Nephron (organoid): ENCODE measurements at regions not wholly inside any gene's neighbourhood (a gene's known extent, or its start where the extent isn't known, plus 50 kb on each side); places are given as distances from the start of the nearest gene placed in this dataset.
"Not testable (repeated sequence)": the region's sequence is repeated elsewhere in the genome, so short reads cannot be mapped to it uniquely, and the experiment has no call there.

Source experiments
- H3K27ac Mint-ChIP-seq, 3 experiments: 2 replicates each; pipeline ENCODE4 v1.8.0; 2020; ENCODE audit warnings: mixed read lengths in 3 of 3, mild to moderate bottlenecking in 2 of 3, moderate library complexity in 1 of 3
- H3K27me3 Mint-ChIP-seq: 2 replicates; pipeline ENCODE4 v1.8.0; 2021; ENCODE audit warnings: low read depth, mild to moderate bottlenecking, moderate library complexity, mixed read lengths
- H3K36me3 Mint-ChIP-seq: 2 replicates; pipeline ENCODE4 v1.8.0; 2020; ENCODE audit warnings: low read depth, mixed read lengths
- H3K4me1 Mint-ChIP-seq: 2 replicates; pipeline ENCODE4 v1.8.0; 2020; ENCODE audit warnings: mixed read lengths
- H3K4me3 Mint-ChIP-seq, 3 experiments: 2 replicates each; pipeline ENCODE4 v1.8.0; 2020; ENCODE audit warnings: mild to moderate bottlenecking in 3 of 3, mixed read lengths in 3 of 3, moderate library complexity in 2 of 3
- H3K9me3 Mint-ChIP-seq: 2 replicates; pipeline ENCODE4 v1.8.0; 2020; ENCODE audit warnings: mixed read lengths
- CTCF ChIP-seq, 3 experiments: fragments of 200-600 bp; sonication (generic); IDR thresholded peaks; one replicate each; pipeline ENCODE4 v1.5.0; 2021; ENCODE audit warnings: antibody characterized with exemption in 3 of 3; ENCODE audit not compliant: unreplicated experiment in 3 of 3

GRCh38 chr16:47817048-47817447 lies 338.7 kb downstream of the ABCC12 start:
- H3K27ac Mint-ChIP-seq = no peak overlapping the region
- no peaks in the 10 kb centered on the region for H3K4me1 Mint-ChIP-seq
- peaks cover 19% of the 10 kb centered on the region for H3K9me3 Mint-ChIP-seq
- H3K4me3 Mint-ChIP-seq = no peak overlapping the region
- no peaks in the 10 kb centered on the region for H3K36me3 Mint-ChIP-seq
- H3K27me3 Mint-ChIP-seq = no peaks in the 10 kb centered on the region
- TF ChIP-seq CTCF (IDR thresholded peaks at IDR 0.05; ENCODE audit: unreplicated experiment in 3 of 3) = no peak

- Mint-ChIP-seq H3K4me1 (no peaks in the 10 kb centered on the region), H3K27me3 (no peaks in the 10 kb centered on the region), H3K4me3 (no peak overlapping the region), H3K27ac (no peak overlapping the region), H3K9me3 (peaks cover 19% of the 10 kb centered on the region), H3K36me3 (no peaks in the 10 kb centered on the region)
- no peak for TF ChIP-seq CTCF (IDR thresholded peaks at IDR 0.05; ENCODE audit: unreplicated experiment in 3 of 3)
Observed at GRCh38 chr16:47816511-47816910, 339.3 kb downstream of the ABCC12 start.

- Mint-ChIP-seq H3K9me3 (peaks cover 19% of the 10 kb centered on the region), H3K27me3 (no peaks in the 10 kb centered on the region), H3K27ac (no peak overlapping the region), H3K36me3 (no peaks in the 10 kb centered on the region), H3K4me3 (no peak overlapping the region), H3K4me1 (no peaks in the 10 kb centered on the region)
- no peak for TF ChIP-seq CTCF (IDR thresholded peaks at IDR 0.05; ENCODE audit: unreplicated experiment in 3 of 3)
Observed at GRCh38 chr16:47815655-47816054, 340.1 kb downstream of the ABCC12 start.

- not testable (repeated sequence) for H3K4me3 Mint-ChIP-seq, H3K4me1 Mint-ChIP-seq, H3K27ac Mint-ChIP-seq, H3K27me3 Mint-ChIP-seq, H3K36me3 Mint-ChIP-seq
- peaks cover 19% of the 10 kb centered on the region for H3K9me3 Mint-ChIP-seq
Observed at GRCh38 chr16:47811758-47812157, 344.0 kb downstream of the ABCC12 start.

GRCh38 chr16:47806309-47806847 lies 345.2 kb downstream of the PHKB start:
- H3K4me3 Mint-ChIP-seq = no peak overlapping the region
- peaks cover 2% of the 10 kb centered on the region for H3K9me3 Mint-ChIP-seq
- no peak for TF ChIP-seq CTCF (IDR thresholded peaks at IDR 0.05; ENCODE audit: unreplicated experiment in 3 of 3)
- no peak overlapping the region for H3K27ac Mint-ChIP-seq
- no peaks in the 10 kb centered on the region for H3K4me1 Mint-ChIP-seq
- H3K36me3 Mint-ChIP-seq = no peaks in the 10 kb centered on the region
- H3K27me3 Mint-ChIP-seq = no peaks in the 10 kb centered on the region

GRCh38 chr16:47787696-47788095 lies 326.6 kb downstream of the PHKB start:
- Mint-ChIP-seq H3K36me3 (no peaks in the 10 kb centered on the region), H3K27ac (no peak overlapping the region), H3K27me3 (no peaks in the 10 kb centered on the region), H3K4me3 (no peak overlapping the region), H3K9me3 (peaks cover 20% of the 10 kb centered on the region), H3K4me1 (no peaks in the 10 kb centered on the region)
- no peak for TF ChIP-seq CTCF (IDR thresholded peaks at IDR 0.05; ENCODE audit: unreplicated experiment in 3 of 3)
